CD4-positive, alpha-beta T cell treated with Interleukin-4 for 1 hour (primary cell): ENCODE measurements at regions not wholly inside any gene's neighbourhood (a gene's known extent, or its start where the extent isn't known, plus 50 kb on each side); places are given as distances from the start of the nearest gene placed in this dataset.

Source experiments
- DNase-seq, 2 donors: peaks; one replicate each; pipeline ENCODE4 v3.0.0-alpha.2; 2020 to 2022

- DNase-seq: no peak
Observed at GRCh38 chr10:117720931-117721835, 178.6 kb downstream of the EMX2 start.

- no peak for DNase-seq
Observed at GRCh38 chr10:117721873-117722272, 179.3 kb downstream of the EMX2 start.

GRCh38 chr10:117723343-117723742, 180.8 kb downstream of the EMX2 start:
- no peak for DNase-seq

GRCh38 chr10:117725993-117726392, 183.4 kb downstream of the EMX2 start:
- no peak for DNase-seq

GRCh38 chr10:117726596-117727295, 184.2 kb downstream of the EMX2 start:
- DNase-seq: no peak

GRCh38 chr10:117727421-117727820, 184.9 kb downstream of the EMX2 start:
- no peak for DNase-seq

- no peak for DNase-seq
Observed at GRCh38 chr10:117728087-117728486, 185.5 kb downstream of the EMX2 start.

GRCh38 chr10:117729156-117729555, 186.6 kb downstream of the EMX2 start:
- no peak for DNase-seq

GRCh38 chr10:117731121-117731791, 188.7 kb downstream of the EMX2 start:
- no peak for DNase-seq

GRCh38 chr10:117734731-117735405, 192.3 kb downstream of the EMX2 start:
- no peak for DNase-seq

GRCh38 chr10:117736655-117737054, 194.1 kb downstream of the EMX2 start:
- DNase-seq: no peak

- DNase-seq: no peak
Observed at GRCh38 chr10:117740088-117740487, 197.5 kb downstream of the EMX2 start.

- no peak for DNase-seq
Observed at GRCh38 chr10:117740691-117741222, 198.2 kb downstream of the EMX2 start.

GRCh38 chr10:117741524-117741923, 199.0 kb downstream of the EMX2 start:
- no peak for DNase-seq

- no peak for DNase-seq
Observed at GRCh38 chr10:117743509-117743908, 201.0 kb downstream of the EMX2 start.

- DNase-seq: no peak
Observed at GRCh38 chr10:117745301-117745700, 202.8 kb downstream of the EMX2 start.

GRCh38 chr10:117746541-117747448, 204.2 kb downstream of the EMX2 start:
- DNase-seq: no peak

- no peak for DNase-seq
Observed at GRCh38 chr10:117747636-117748035, 205.1 kb downstream of the EMX2 start.

GRCh38 chr10:117748058-117748457, 205.5 kb downstream of the EMX2 start:
- DNase-seq: no peak

GRCh38 chr10:117750616-117751015, 208.1 kb downstream of the EMX2 start:
- DNase-seq: no peak

- DNase-seq: no peak
Observed at GRCh38 chr10:117751259-117751658, 208.7 kb downstream of the EMX2 start.

- DNase-seq: no peak
Observed at GRCh38 chr10:117752103-117752502, 209.6 kb downstream of the EMX2 start.
